Fibroblast of lung (primary cell): ENCODE measurements at regions not wholly inside any gene's neighbourhood (a gene's known extent, or its start where the extent isn't known, plus 50 kb on each side); places are given as distances from the start of the nearest gene placed in this dataset.

Source experiments
- DNase-seq, 2 donors: peaks; one replicate each; pipeline versions ENCODE4 v3.0.0 to v3.0.0-alpha.2; 2010; ENCODE audit warnings: low read depth in 2 of 2
- H2AFZ ChIP-seq: 2 replicates; pipeline ENCODE4 v1.5.1; 2012; ENCODE audit warnings: low read length, control low read depth, inconsistent platforms
- H3K27ac ChIP-seq: 2 replicates; pipeline ENCODE4 v1.5.1; 2011; ENCODE audit warnings: low read length, control low read depth; ENCODE audit not compliant: insufficient read depth
- H3K27me3 ChIP-seq: 2 replicates; pipeline ENCODE4 v1.5.1; 2011; ENCODE audit warnings: mild to moderate bottlenecking, low read length; ENCODE audit not compliant: control insufficient read depth, insufficient read depth
- H3K36me3 ChIP-seq: 2 replicates; pipeline ENCODE4 v1.5.1; 2011; ENCODE audit warnings: low read length; ENCODE audit not compliant: control insufficient read depth, insufficient read depth
- H3K4me1 ChIP-seq: 2 replicates; pipeline ENCODE4 v1.5.1; 2011; ENCODE audit warnings: low read length; ENCODE audit not compliant: control insufficient read depth, insufficient read depth; ENCODE audit errors: extremely low read depth
- H3K4me2 ChIP-seq: 2 replicates; pipeline ENCODE4 v1.5.1; 2011; ENCODE audit warnings: low read length, control low read depth; ENCODE audit not compliant: insufficient read depth; ENCODE audit errors: extremely low read depth
- H3K4me3 ChIP-seq, 4 experiments: fragments of 200-600 bp in 1 of 4; sonication (generic) in 1 of 4; replicated peaks in 1 of 4; 2 replicates each; pipeline ENCODE4 v1.5.1; 2011 to 2016; ENCODE audit warnings: low read length in 4 of 4, low read depth in 3 of 4, mild to moderate bottlenecking in 3 of 4, control low read depth in 2 of 4, inconsistent platforms in 1 of 4, mixed read lengths in 1 of 4; ENCODE audit not compliant: insufficient read depth in 1 of 4; ENCODE audit errors: control extremely low read depth in 1 of 4
- H3K79me2 ChIP-seq: 2 replicates; pipeline ENCODE4 v1.5.1; 2012; ENCODE audit warnings: mild to moderate bottlenecking, low read length, inconsistent platforms; ENCODE audit not compliant: control insufficient read depth, insufficient read depth
- H3K9ac ChIP-seq: 2 replicates; pipeline ENCODE4 v1.5.1; 2011; ENCODE audit warnings: mild to moderate bottlenecking, low read length, control low read depth; ENCODE audit not compliant: insufficient read depth
- H3K9me3 ChIP-seq: 2 replicates; pipeline ENCODE4 v1.5.1; 2012; ENCODE audit warnings: low read depth, low read length; ENCODE audit not compliant: control insufficient read depth, insufficient read depth
- H4K20me1 ChIP-seq: 2 replicates; pipeline ENCODE4 v1.5.1; 2011; ENCODE audit warnings: low read length; ENCODE audit not compliant: control insufficient read depth, insufficient read depth; ENCODE audit errors: extremely low read depth
- CTCF ChIP-seq, 2 donors: IDR thresholded peaks in 1 of 2; conservative IDR thresholded peaks in 1 of 2; 1 replicate in 1 of 2; 2 replicates in 1 of 2; pipeline ENCODE4 v1.5.1; 2011 to 2012; ENCODE audit warnings: low read length in 2 of 2, control low read depth in 1 of 2, inconsistent platforms in 1 of 2, low read depth in 1 of 2, mild to moderate bottlenecking in 1 of 2
- EZH2 ChIP-seq: IDR thresholded peaks from 2 replicates; pipeline ENCODE4 v1.5.1; 2012; ENCODE audit warnings: low read length, control low read depth, mild to moderate bottlenecking; ENCODE audit errors: missing control alignments

GRCh38 chr10:64033711-64034110 lies 512.5 kb downstream of the REEP3 start:
- H4K20me1 ChIP-seq, result no peaks in the 10 kb centered on the region
- no peaks in the 10 kb centered on the region for H3K79me2 ChIP-seq
- no peaks in the 10 kb centered on the region for H3K9me3 ChIP-seq
- TF ChIP-seq CTCF (conservative IDR thresholded peaks at IDR 0.05 in 1 of 2, IDR thresholded peaks at IDR 0.05 in 1 of 2; ENCODE audit: low read depth in 1 of 2, low read length in 2 of 2) (no peak), EZH2 (no peak)
- no peaks in the 10 kb centered on the region for H3K36me3 ChIP-seq
- no peak overlapping the region for H3K9ac ChIP-seq
- H3K4me2 ChIP-seq, result no peak overlapping the region
- H2AFZ ChIP-seq, result no peak overlapping the region
- H3K27ac ChIP-seq, result no peak overlapping the region
- peaks cover 3% of the 10 kb centered on the region for H3K4me1 ChIP-seq
- no peak for DNase-seq
- H3K27me3 ChIP-seq, result no peaks in the 10 kb centered on the region
- no peak overlapping the region for H3K4me3 ChIP-seq

- H3K4me3 ChIP-seq, result no peak overlapping the region
- no peak overlapping the region for H3K9ac ChIP-seq
- no peaks in the 10 kb centered on the region for H4K20me1 ChIP-seq
- TF ChIP-seq EZH2, result no peak
- no peak for TF ChIP-seq CTCF (conservative IDR thresholded peaks at IDR 0.05 in 1 of 2, IDR thresholded peaks at IDR 0.05 in 1 of 2; ENCODE audit: low read depth in 1 of 2, low read length in 2 of 2)
- H3K27ac ChIP-seq, result no peak overlapping the region
- peaks cover 5% of the 10 kb centered on the region for H3K4me1 ChIP-seq
- no peaks in the 10 kb centered on the region for H3K79me2 ChIP-seq
- no peaks in the 10 kb centered on the region for H3K27me3 ChIP-seq
- DNase-seq, result peak in 1 of 2 donors; percentile 6
- H3K36me3 ChIP-seq, result no peaks in the 10 kb centered on the region
- peak overlapping the region; percentile 54 for H3K4me2 ChIP-seq
- H3K9me3 ChIP-seq, result no peaks in the 10 kb centered on the region
- peak overlapping the region; percentile 24 for H2AFZ ChIP-seq
Measured at GRCh38 chr10:64036321-64036930, 515.2 kb downstream of the REEP3 start.

GRCh38 chr10:64037071-64037661 lies 516.0 kb downstream of the REEP3 start:
- H3K9me3 ChIP-seq, result no peaks in the 10 kb centered on the region
- peak overlapping the region in 1 of 4 experiments; percentile 7 for H3K4me3 ChIP-seq
- no peak overlapping the region for H3K27ac ChIP-seq
- H3K36me3 ChIP-seq, result no peaks in the 10 kb centered on the region
- no peak for DNase-seq
- H3K27me3 ChIP-seq, result no peaks in the 10 kb centered on the region
- no peaks in the 10 kb centered on the region for H4K20me1 ChIP-seq
- TF ChIP-seq EZH2 (no peak), CTCF (conservative IDR thresholded peaks at IDR 0.05 in 1 of 2, IDR thresholded peaks at IDR 0.05 in 1 of 2; ENCODE audit: low read depth in 1 of 2, low read length in 2 of 2) (no peak)
- H3K9ac ChIP-seq, result no peak overlapping the region
- H3K79me2 ChIP-seq, result no peaks in the 10 kb centered on the region
- peaks cover 5% of the 10 kb centered on the region for H3K4me1 ChIP-seq
- H2AFZ ChIP-seq, result no peak overlapping the region
- peak overlapping the region; percentile 19 for H3K4me2 ChIP-seq
